Omental fat pad (tissue), 3 donors: ENCODE measurements at regions not wholly inside any gene's neighbourhood (a gene's known extent, or its start where the extent isn't known, plus 50 kb on each side); places are given as distances from the start of the nearest gene placed in this dataset.

Source experiments
- ATAC-seq: fragments of 150-250 bp; one replicate; pipeline ENCODE4 v1.9.1; 2016; ENCODE audit warnings: mild to moderate bottlenecking, moderate library complexity; ENCODE audit not compliant: low FRiP score
- DNase-seq: peaks from one replicate; pipeline ENCODE4 v3.0.0-alpha.2; 2019; ENCODE audit warnings: low spot score
- CTCF ChIP-seq, 3 donors: fragments of 450-650 bp; IDR thresholded peaks; one replicate each; pipeline ENCODE4 v1.5.1; 2016 to 2017; ENCODE audit warnings: antibody characterized with exemption in 3 of 3, mild to moderate bottlenecking in 3 of 3, moderate library complexity in 2 of 3

- DNase-seq: no peak
- no peak for ATAC-seq
- TF ChIP-seq CTCF (IDR thresholded peaks at IDR 0.05): no peak
Measured at GRCh38 chr1:58836408-58836807, 52.6 kb upstream of the JUN start.

- no peak for TF ChIP-seq CTCF (IDR thresholded peaks at IDR 0.05)
- DNase-seq (no peak), ATAC-seq (no peak)
Measured at GRCh38 chr1:58837886-58838285, 54.0 kb upstream of the JUN start.

- DNase-seq (no peak), ATAC-seq (no peak)
- TF ChIP-seq CTCF (IDR thresholded peaks at IDR 0.05): no peak
Measured at GRCh38 chr1:58839147-58839795, 55.4 kb upstream of the JUN start.

GRCh38 chr1:58839846-58840835 is 56.3 kb upstream of the JUN start:
- ATAC-seq (no peak), DNase-seq (no peak)
- TF ChIP-seq CTCF (IDR thresholded peaks at IDR 0.05): no peak

- ATAC-seq (no peak), DNase-seq (no peak)
- TF ChIP-seq CTCF (IDR thresholded peaks at IDR 0.05): no peak
Measured at GRCh38 chr1:58841455-58841854, 57.6 kb upstream of the JUN start.

GRCh38 chr1:58842941-58843340 is 59.1 kb upstream of the JUN start:
- ATAC-seq: no peak

More at GRCh38 chr1:58842941-58843340, 59.1 kb upstream of the JUN start:
- TF ChIP-seq CTCF (IDR thresholded peaks at IDR 0.05): no peak
- no peak for DNase-seq
